Endothelial cell of umbilical vein (primary cell): ENCODE measurements at regions not wholly inside any gene's neighbourhood (a gene's known extent, or its start where the extent isn't known, plus 50 kb on each side); places are given as distances from the start of the nearest gene placed in this dataset.

Experiments used
- BruUV-seq: library from RNA; stranded (reverse); fragments of 400-500 nt; replicated peaks from 2 replicates; lab custom pipeline; 2021; lab: Mats Ljungman, UMichigan
- CTCF ChIA-PET: fragments of 300-600, 350-600 bp; sonication (Branson Sonifier 250); formaldehyde crosslinking; loops from one replicate; lab custom pipeline; 2021; ENCODE audit warnings: antibody characterized with exemption, inconsistent platforms; lab: Charles Lee
- POLR2A ChIA-PET: fragments of 300-600, 350-600 bp; sonication (Branson Sonifier 250); formaldehyde crosslinking; loops from one replicate; lab custom pipeline; 2021; ENCODE audit warnings: antibody characterized with exemption, inconsistent platforms; lab: Charles Lee
- DNase-seq: peaks from one replicate; pipeline ENCODE4 v3.0.0-alpha.2; 2011; ENCODE audit warnings: low read depth, low spot score
- FAIRE-seq: peaks from 2 replicates; lab custom pipeline; 2011; peaks lifted over from hg19 to GRCh38; lab: Jason Lieb, UNC
- H2AFZ ChIP-seq: 2 replicates; pipeline ENCODE4 v1.6.0; 2012; ENCODE audit warnings: low read depth, low read length, control low read depth, inconsistent platforms
- H3K27ac ChIP-seq: 2 replicates; pipeline ENCODE4 v1.5.1; 2011; ENCODE audit warnings: low read depth, mild to moderate bottlenecking, control low read depth, low read length, moderate library complexity; ENCODE audit not compliant: insufficient read depth
- H3K27me3 ChIP-seq, 2 experiments: 2 replicates each; pipeline versions ENCODE4 v1.6.0 to v1.6.1; 2011; ENCODE audit warnings: low read length in 2 of 2, mixed read lengths in 1 of 2; ENCODE audit not compliant: control insufficient read depth in 2 of 2, insufficient read depth in 2 of 2
- H3K36me3 ChIP-seq, 2 experiments: 2 replicates in 1 of 2; 3 replicates in 1 of 2; pipeline ENCODE4 v1.5.1; 2011; ENCODE audit warnings: low read length in 2 of 2, mild to moderate bottlenecking in 1 of 2, moderate library complexity in 1 of 2; ENCODE audit not compliant: control insufficient read depth in 2 of 2, insufficient read depth in 2 of 2; ENCODE audit errors: extremely low read depth in 1 of 2
- H3K4me1 ChIP-seq: 3 replicates; pipeline ENCODE4 v1.5.1; 2011; ENCODE audit warnings: mild to moderate bottlenecking, low read length; ENCODE audit not compliant: control insufficient read depth, insufficient read depth; ENCODE audit errors: extremely low read depth
- H3K4me2 ChIP-seq: 2 replicates; pipeline ENCODE4 v1.6.1; 2011; ENCODE audit warnings: low read length, control low read depth, mixed read lengths; ENCODE audit not compliant: insufficient read depth
- H3K4me3 ChIP-seq, 3 experiments: fragments of 200-600 bp in 1 of 3; sonication (generic), shearing (Covaris generic) in 1 of 3; replicated peaks in 1 of 3; 2 replicates each; pipeline ENCODE4 v1.5.1; 2011 to 2016; ENCODE audit warnings: control low read depth in 3 of 3, low read length in 3 of 3, mild to moderate bottlenecking in 2 of 3, inconsistent platforms in 1 of 3, low read depth in 1 of 3, moderate library complexity in 1 of 3; ENCODE audit not compliant: insufficient read depth in 1 of 3
- H3K79me2 ChIP-seq: 2 replicates; pipeline ENCODE4 v1.6.0; 2012; ENCODE audit warnings: low read length, inconsistent platforms; ENCODE audit not compliant: control insufficient read depth, insufficient read depth
- H3K9ac ChIP-seq: replicated peaks from 2 replicates; pipeline ENCODE3; 2011; ENCODE audit warnings: low read length, control low read depth; ENCODE audit not compliant: insufficient read depth; ENCODE audit errors: extremely low read depth
- H3K9me1 ChIP-seq: replicated peaks from 3 replicates; pipeline ENCODE4 v1.6.0; 2011; ENCODE audit warnings: mild to moderate bottlenecking, low read length; ENCODE audit not compliant: control insufficient read depth, insufficient read depth; ENCODE audit errors: extremely low read depth
- H3K9me3 ChIP-seq: replicated peaks from 2 replicates; pipeline ENCODE4 v1.5.1; 2012; ENCODE audit warnings: low read length, inconsistent platforms; ENCODE audit not compliant: control insufficient read depth, insufficient read depth
- H4K20me1 ChIP-seq: replicated peaks from 2 replicates; pipeline ENCODE3; 2011; ENCODE audit warnings: mild to moderate bottlenecking, low read length; ENCODE audit not compliant: control insufficient read depth, insufficient read depth; ENCODE audit errors: extremely low read depth
- EZH2 ChIP-seq: IDR thresholded peaks from 2 replicates; pipeline ENCODE4 v1.6.1; 2012; ENCODE audit warnings: borderline replicate concordance, low read depth, mild to moderate bottlenecking, moderate library complexity, low read length, inconsistent platforms; ENCODE audit not compliant: severe bottlenecking
- FOS ChIP-seq: IDR thresholded peaks from 2 replicates; pipeline ENCODE4 v1.6.1; 2011; ENCODE audit warnings: mild to moderate bottlenecking, low read length, moderate library complexity, borderline replicate concordance; ENCODE audit not compliant: insufficient read depth
- GATA2 ChIP-seq: IDR thresholded peaks from 2 replicates; pipeline ENCODE4 v1.7.0; 2011; ENCODE audit warnings: low read depth, mild to moderate bottlenecking, moderate library complexity, mixed read lengths, low read length; ENCODE audit not compliant: insufficient read length, insufficient read depth
- JUN ChIP-seq: IDR thresholded peaks from 2 replicates; pipeline ENCODE4 v1.6.1; 2011; ENCODE audit warnings: borderline replicate concordance, low read depth; ENCODE audit not compliant: insufficient read length, insufficient read depth
- MYC ChIP-seq: IDR thresholded peaks from one replicate; pipeline ENCODE4 v1.6.1; 2011; ENCODE audit warnings: mild to moderate bottlenecking, low read depth, low read length
- POLR2A ChIP-seq: IDR thresholded peaks from 2 replicates; pipeline ENCODE4 v1.6.1; 2012; ENCODE audit warnings: low read depth, mild to moderate bottlenecking, control low read depth, low read length
- POLR2AphosphoS5 ChIP-seq: IDR thresholded peaks from 2 replicates; pipeline ENCODE4 v1.6.1; 2012; ENCODE audit warnings: low read depth, mild to moderate bottlenecking, control low read depth, low read length, moderate library complexity; ENCODE audit not compliant: insufficient read depth
- dilution Hi-C: fragments of 300-500 bp; cut with MboI; formaldehyde crosslinking; loops from one replicate; pipeline ENCODE4 v1.15.0; 2019; ENCODE audit warnings: low sequenced_read_pairs; ENCODE audit not compliant: extremely low pct_ligation_motif_present
- intact Hi-C: fragments of 100-400 bp; cut with micrococcal nuclease; formaldehyde crosslinking; loops from one replicate; pipeline ENCODE4 v1.10.0; 2022
- TF ChIP-seq, protein P1 (sequence below), 2 donors: IDR thresholded peaks; 1 replicate in 1 of 2; 2 replicates in 1 of 2; pipeline ENCODE4 v1.5.1; 2011; ENCODE audit warnings: low read length in 2 of 2, mild to moderate bottlenecking in 2 of 2, moderate library complexity in 2 of 2, control low read depth in 1 of 2, inconsistent platforms in 1 of 2, low read depth in 1 of 2; ENCODE audit not compliant: insufficient read depth in 1 of 2; ENCODE audit errors: extremely low read depth in 1 of 2
- TF ChIP-seq, protein P2 (sequence below): IDR thresholded peaks from 2 replicates; pipeline ENCODE4 v1.6.1; 2011; ENCODE audit not compliant: insufficient read depth, insufficient read length

DNA sequence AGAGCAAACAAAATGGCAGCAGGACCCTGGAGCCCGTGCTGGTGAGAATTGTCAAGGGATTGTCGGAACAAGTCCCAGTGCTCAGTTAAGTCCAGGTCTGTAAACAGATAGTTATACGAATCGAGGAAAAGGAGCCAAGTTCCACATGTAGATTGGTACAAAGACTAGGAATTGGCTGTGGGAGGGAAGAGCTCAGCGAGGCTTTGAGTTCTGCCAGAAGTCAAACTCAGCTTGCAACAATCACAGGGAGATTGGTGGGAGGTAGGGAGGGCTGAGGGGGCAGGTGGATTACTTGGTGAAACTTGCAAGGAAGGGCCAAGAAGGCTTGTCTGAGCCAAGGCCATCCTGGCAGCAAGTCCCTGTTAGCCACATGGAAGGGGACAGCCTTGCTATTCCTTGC is 217.8 kb upstream of the ARL4C start:
- intact Hi-C loops, result no loop called here
- POLR2A ChIA-PET, result no interaction called here

More for the DNA sequence above, 217.8 kb upstream of the ARL4C start:
- Histone ChIP-seq H3K79me2 (no peaks in the 10 kb centered on the region), H3K36me3 (no peaks in the 10 kb centered on the region), H3K9me3 (no peaks in the 10 kb centered on the region), H3K27ac (no peak overlapping the region), H3K9ac (no peak overlapping the region), H3K4me3 (no peak overlapping the region), H3K4me1 (no peaks in the 10 kb centered on the region), H4K20me1 (no peaks in the 10 kb centered on the region), H2AFZ (no peak overlapping the region), H3K9me1 (no peaks in the 10 kb centered on the region), H3K4me2 (no peak overlapping the region), H3K27me3 (peaks cover 0 to 15% of the 10 kb centered on the region in 2 experiments)
- CTCF ChIA-PET, result no interaction called here
- TF ChIP-seq, protein P1, sequence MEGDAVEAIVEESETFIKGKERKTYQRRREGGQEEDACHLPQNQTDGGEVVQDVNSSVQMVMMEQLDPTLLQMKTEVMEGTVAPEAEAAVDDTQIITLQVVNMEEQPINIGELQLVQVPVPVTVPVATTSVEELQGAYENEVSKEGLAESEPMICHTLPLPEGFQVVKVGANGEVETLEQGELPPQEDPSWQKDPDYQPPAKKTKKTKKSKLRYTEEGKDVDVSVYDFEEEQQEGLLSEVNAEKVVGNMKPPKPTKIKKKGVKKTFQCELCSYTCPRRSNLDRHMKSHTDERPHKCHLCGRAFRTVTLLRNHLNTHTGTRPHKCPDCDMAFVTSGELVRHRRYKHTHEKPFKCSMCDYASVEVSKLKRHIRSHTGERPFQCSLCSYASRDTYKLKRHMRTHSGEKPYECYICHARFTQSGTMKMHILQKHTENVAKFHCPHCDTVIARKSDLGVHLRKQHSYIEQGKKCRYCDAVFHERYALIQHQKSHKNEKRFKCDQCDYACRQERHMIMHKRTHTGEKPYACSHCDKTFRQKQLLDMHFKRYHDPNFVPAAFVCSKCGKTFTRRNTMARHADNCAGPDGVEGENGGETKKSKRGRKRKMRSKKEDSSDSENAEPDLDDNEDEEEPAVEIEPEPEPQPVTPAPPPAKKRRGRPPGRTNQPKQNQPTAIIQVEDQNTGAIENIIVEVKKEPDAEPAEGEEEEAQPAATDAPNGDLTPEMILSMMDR (IDR thresholded peaks at IDR 0.05; ENCODE audit: extremely low read depth in 1 of 2, insufficient read depth in 1 of 2, low read depth in 1 of 2, low read length in 2 of 2), result no peak
- TF ChIP-seq POLR2A (no peak), FOS (no peak), POLR2AphosphoS5 (no peak), MYC (no peak), EZH2 (no peak), JUN (no peak), GATA2 (no peak)
- TF ChIP-seq, protein P2, sequence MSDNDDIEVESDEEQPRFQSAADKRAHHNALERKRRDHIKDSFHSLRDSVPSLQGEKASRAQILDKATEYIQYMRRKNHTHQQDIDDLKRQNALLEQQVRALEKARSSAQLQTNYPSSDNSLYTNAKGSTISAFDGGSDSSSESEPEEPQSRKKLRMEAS, result no peak
- FAIRE-seq, result no peak
- BruUV-seq, result no TSS peak
- DNase-seq, result no peak
- dilution Hi-C loops, result no loop called here
